Astrocyte of the spinal cord (primary cell): ENCODE measurements at regions not wholly inside any gene's neighbourhood (a gene's known extent, or its start where the extent isn't known, plus 50 kb on each side); places are given as distances from the start of the nearest gene placed in this dataset.
"Not testable (repeated sequence)": the region's sequence is repeated elsewhere in the genome, so short reads cannot be mapped to it uniquely, and the experiment has no call there.

Experiments
- DNase-seq: peaks from one replicate; pipeline ENCODE4 v3.0.0; 2011; ENCODE audit warnings: low read depth, low spot score
- H3K4me3 ChIP-seq: 2 replicates; pipeline ENCODE4 v1.5.1; 2011; ENCODE audit warnings: low read depth, mild to moderate bottlenecking, low read length, moderate library complexity
- CTCF ChIP-seq: IDR thresholded peaks from 2 replicates; pipeline ENCODE4 v1.5.1; 2012; ENCODE audit warnings: low read depth, mild to moderate bottlenecking, low read length, inconsistent platforms
- in situ Hi-C: cut with HindIII; loops from 2 replicates; pipeline ENCODE4 v1.10.0; 2017; ENCODE audit warnings: low sequenced_read_pairs

DNA sequence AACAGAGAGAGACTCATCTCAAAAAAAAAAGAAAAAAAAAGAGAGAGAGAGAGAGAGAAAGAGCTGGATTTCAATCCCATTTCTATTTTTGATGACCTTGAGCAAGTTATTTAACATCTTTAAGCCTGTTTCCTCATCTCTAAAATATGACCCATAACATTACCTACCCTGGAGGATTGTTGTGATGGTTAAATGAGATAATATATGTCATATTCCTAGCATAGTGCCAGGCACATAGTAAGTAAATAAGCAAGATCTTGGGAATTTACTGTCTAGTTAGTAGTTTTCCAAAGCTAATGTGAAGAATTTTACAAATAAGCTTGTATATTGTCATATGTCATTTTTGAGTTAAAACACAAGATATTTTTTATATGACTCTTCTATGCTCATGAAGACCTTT, 236.5 kb downstream of the PHLDA1 start:
- H3K4me3 ChIP-seq: no peak overlapping the region
- no peak for TF ChIP-seq CTCF
- in situ Hi-C loops: no loop called here
- no peak for DNase-seq

- in situ Hi-C loops: no loop called here
- H3K4me3 ChIP-seq: no peak overlapping the region
- no peak for TF ChIP-seq CTCF
- DNase-seq: no peak
Observed at GRCh38 chr12:75792687-75793086, 238.9 kb downstream of the PHLDA1 start.

DNA sequence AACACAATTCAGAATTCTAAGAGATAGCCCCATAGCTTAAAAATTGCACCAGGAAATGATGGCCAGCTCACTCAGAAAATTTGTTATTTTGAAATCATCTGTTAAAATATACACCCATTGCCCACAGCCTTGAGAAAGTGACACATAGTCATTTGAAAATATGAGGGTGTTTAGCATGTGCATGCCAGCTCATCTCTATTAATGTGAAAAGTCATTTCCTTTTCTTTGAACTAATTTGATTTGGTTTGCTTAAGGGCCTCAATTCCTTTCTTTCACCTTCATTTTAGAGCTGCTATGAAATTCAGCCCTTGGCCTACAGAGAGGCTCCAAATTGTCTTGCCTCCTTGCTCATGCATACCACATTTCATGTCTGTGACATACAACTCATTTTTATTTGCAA, 241.4 kb downstream of the PHLDA1 start:
- no peak for DNase-seq
- TF ChIP-seq CTCF: no peak
- no peak overlapping the region for H3K4me3 ChIP-seq
- in situ Hi-C loops: no loop called here

GRCh38 chr12:75787146-75787545, 244.4 kb downstream of the PHLDA1 start:
- H3K4me3 ChIP-seq, DNase-seq, in situ Hi-C loops: not testable (repeated sequence)

- TF ChIP-seq CTCF: no peak
- H3K4me3 ChIP-seq: no peak overlapping the region
- in situ Hi-C loops: no loop called here
- no peak for DNase-seq
Observed at GRCh38 chr12:75786070-75786469, 245.5 kb downstream of the PHLDA1 start.

- no peak for TF ChIP-seq CTCF
- H3K4me3 ChIP-seq: no peak overlapping the region
- DNase-seq: peak; percentile 29
- in situ Hi-C loops: no loop called here
Observed at GRCh38 chr12:75784591-75784990, 247.0 kb downstream of the PHLDA1 start.

DNA sequence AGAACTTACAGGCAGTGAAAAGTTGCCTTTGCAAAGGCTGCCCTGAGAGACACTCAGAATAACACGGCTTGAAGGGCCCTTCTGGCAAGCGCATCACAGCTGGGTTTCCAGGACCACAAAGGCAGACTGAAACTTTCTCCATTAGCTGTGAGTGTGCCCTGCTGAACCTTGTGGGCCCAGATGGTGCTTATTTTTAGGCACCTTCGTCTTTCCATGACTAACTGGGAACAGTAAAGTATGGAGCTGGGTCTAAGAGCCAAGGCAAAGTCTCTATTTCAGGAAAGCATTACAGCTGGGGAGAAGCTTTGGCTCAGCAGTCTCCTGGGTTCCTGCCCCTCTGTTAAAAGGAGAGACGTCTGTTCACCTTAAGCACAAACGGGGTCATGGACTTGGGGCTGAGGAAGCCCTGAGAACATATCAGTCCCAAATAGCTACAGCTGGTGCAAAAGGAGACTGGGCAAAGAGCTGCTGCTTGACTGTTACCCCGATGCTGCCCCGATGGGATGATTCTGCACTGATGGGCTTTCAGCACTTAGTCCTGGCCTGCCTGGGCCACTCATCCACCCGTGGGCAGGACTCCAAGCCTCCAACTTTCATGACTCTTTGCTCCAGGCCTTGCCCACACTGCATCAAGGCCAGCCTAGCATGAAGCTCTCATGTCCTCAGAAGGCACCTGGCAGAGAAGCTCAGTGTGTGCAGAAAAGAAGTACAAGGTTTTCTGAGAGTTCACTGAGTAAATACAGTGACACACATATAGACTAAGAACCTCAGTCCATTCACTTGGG, 248.3 kb downstream of the PHLDA1 start:
- in situ Hi-C loops: no loop called here
- no peak for TF ChIP-seq CTCF
- DNase-seq: peak; percentile 59
- H3K4me3 ChIP-seq: no peak overlapping the region
